Mesendoderm (in vitro differentiated cells): ENCODE measurements at regions not wholly inside any gene's neighbourhood (a gene's known extent, or its start where the extent isn't known, plus 50 kb on each side); places are given as distances from the start of the nearest gene placed in this dataset.

Experiments
- DNase-seq: peaks from one replicate; pipeline ENCODE4 v3.0.0; 2013
- H2AK5ac ChIP-seq: 2 replicates; pipeline ENCODE4 v1.6.1; 2013; ENCODE audit warnings: low read length, inconsistent platforms
- H2BK120ac ChIP-seq: 2 replicates; pipeline ENCODE4 v1.6.1; 2013; ENCODE audit warnings: low read depth, mild to moderate bottlenecking, low read length, moderate library complexity, mixed read lengths
- H2BK15ac ChIP-seq: replicated peaks from 2 replicates; pipeline ENCODE4 v1.6.1; 2013; ENCODE audit warnings: low read depth, mild to moderate bottlenecking, moderate library complexity
- H2BK5ac ChIP-seq: 2 replicates; pipeline ENCODE4 v1.6.1; 2013; ENCODE audit warnings: low read length, inconsistent platforms
- H3K18ac ChIP-seq: 2 replicates; pipeline ENCODE4 v1.6.1; 2013; ENCODE audit warnings: mild to moderate bottlenecking, low read length, mixed read lengths
- H3K23ac ChIP-seq: one replicate; pipeline ENCODE4 v1.6.1; 2013; ENCODE audit warnings: low read length
- H3K27ac ChIP-seq: 2 replicates; pipeline ENCODE4 v1.5.1; 2013; ENCODE audit warnings: low read depth, mild to moderate bottlenecking, inconsistent platforms, low read length, moderate library complexity
- H3K27me3 ChIP-seq: 2 replicates; pipeline ENCODE4 v1.6.1; 2013; ENCODE audit warnings: low read length, control low read depth, mild to moderate bottlenecking, inconsistent platforms; ENCODE audit not compliant: insufficient read depth, poor library complexity
- H3K36me3 ChIP-seq: 2 replicates; pipeline ENCODE4 v1.6.1; 2013; ENCODE audit warnings: low read length, inconsistent platforms; ENCODE audit not compliant: control insufficient read depth, insufficient read depth
- H3K4ac ChIP-seq: one replicate; pipeline ENCODE4 v1.6.1; 2013; ENCODE audit warnings: low read depth, mild to moderate bottlenecking, low read length, moderate library complexity
- H3K4me1 ChIP-seq: 2 replicates; pipeline ENCODE4 v1.6.1; 2013; ENCODE audit warnings: low read depth, low read length, inconsistent platforms; ENCODE audit not compliant: control insufficient read depth
- H3K4me2 ChIP-seq: 2 replicates; pipeline ENCODE4 v1.6.1; 2013; ENCODE audit warnings: low read length
- H3K4me3 ChIP-seq: 2 replicates; pipeline ENCODE4 v1.5.1; 2013; ENCODE audit warnings: mild to moderate bottlenecking, low read length
- H3K56ac ChIP-seq: one replicate; pipeline ENCODE4 v1.6.1; 2013; ENCODE audit warnings: low read length
- H3K79me1 ChIP-seq: 2 replicates; pipeline ENCODE4 v1.6.1; 2013; ENCODE audit warnings: low read length, inconsistent platforms
- H3K79me2 ChIP-seq: 2 replicates; pipeline ENCODE4 v1.6.1; 2013; ENCODE audit warnings: mild to moderate bottlenecking, low read length; ENCODE audit not compliant: control insufficient read depth, insufficient read depth
- H3K9ac ChIP-seq: 2 replicates; pipeline ENCODE4 v1.6.1; 2013; ENCODE audit warnings: low read length, inconsistent platforms
- H4K5ac ChIP-seq: one replicate; pipeline ENCODE4 v1.6.1; 2013; ENCODE audit warnings: low read length
- H4K8ac ChIP-seq: one replicate; pipeline ENCODE4 v1.6.1; 2013; ENCODE audit warnings: low read depth, mild to moderate bottlenecking, control low read depth, low read length, moderate library complexity
- WGBS: extraction: QIAGEN DNeasy Blood & Tissue Kit; methylation state at CpG from one replicate; pipeline ENCODE4 v1.1.7; 2013; ENCODE audit warnings: low lambda C conversion rate, missing lambda C conversion rate; ENCODE audit not compliant: insufficient coverage; ENCODE audit errors: extremely low coverage; 5-methylcytosine and 5-hydroxymethylcytosine counted together

DNA sequence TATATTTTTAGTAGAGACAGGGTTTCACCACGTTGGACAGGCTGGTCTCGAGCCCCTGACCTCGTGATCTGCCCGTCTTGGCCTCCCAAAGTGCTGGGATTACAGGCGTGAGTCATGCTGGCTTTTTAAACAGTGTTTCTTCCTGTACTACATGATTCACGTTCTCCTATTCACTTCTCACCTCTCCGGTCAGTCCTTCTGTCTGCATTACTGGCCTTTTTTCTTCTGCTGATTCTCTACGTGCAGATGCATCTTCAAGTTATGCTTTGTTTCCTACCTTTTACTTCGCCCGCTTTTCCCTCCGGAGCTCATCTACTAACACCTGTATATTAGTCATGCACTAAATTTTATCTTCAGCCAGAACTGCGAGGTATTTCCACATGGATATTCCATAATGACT lies 296.2 kb upstream of the FLRT2 start:
- Histone ChIP-seq H3K56ac (no peak overlapping the region), H3K79me1 (no peaks in the 10 kb centered on the region), H3K27me3 (no peaks in the 10 kb centered on the region), H2BK15ac (no peak overlapping the region), H3K36me3 (no peaks in the 10 kb centered on the region), H2BK120ac (no peak overlapping the region), H2BK5ac (no peak overlapping the region), H3K4ac (no peak overlapping the region), H2AK5ac (no peak overlapping the region), H3K23ac (no peak overlapping the region), H3K4me2 (no peak overlapping the region), H3K18ac (no peak overlapping the region), H3K79me2 (no peaks in the 10 kb centered on the region), H3K4me3 (no peak overlapping the region), H3K27ac (no peak overlapping the region), H4K8ac (no peak overlapping the region), H4K5ac (no peak overlapping the region), H3K9ac (no peak overlapping the region), H3K4me1 (no peaks in the 10 kb centered on the region)
- no CpG with 5 or more reads among the region's 12 CpGs for WGBS
- DNase-seq: no peak

DNA sequence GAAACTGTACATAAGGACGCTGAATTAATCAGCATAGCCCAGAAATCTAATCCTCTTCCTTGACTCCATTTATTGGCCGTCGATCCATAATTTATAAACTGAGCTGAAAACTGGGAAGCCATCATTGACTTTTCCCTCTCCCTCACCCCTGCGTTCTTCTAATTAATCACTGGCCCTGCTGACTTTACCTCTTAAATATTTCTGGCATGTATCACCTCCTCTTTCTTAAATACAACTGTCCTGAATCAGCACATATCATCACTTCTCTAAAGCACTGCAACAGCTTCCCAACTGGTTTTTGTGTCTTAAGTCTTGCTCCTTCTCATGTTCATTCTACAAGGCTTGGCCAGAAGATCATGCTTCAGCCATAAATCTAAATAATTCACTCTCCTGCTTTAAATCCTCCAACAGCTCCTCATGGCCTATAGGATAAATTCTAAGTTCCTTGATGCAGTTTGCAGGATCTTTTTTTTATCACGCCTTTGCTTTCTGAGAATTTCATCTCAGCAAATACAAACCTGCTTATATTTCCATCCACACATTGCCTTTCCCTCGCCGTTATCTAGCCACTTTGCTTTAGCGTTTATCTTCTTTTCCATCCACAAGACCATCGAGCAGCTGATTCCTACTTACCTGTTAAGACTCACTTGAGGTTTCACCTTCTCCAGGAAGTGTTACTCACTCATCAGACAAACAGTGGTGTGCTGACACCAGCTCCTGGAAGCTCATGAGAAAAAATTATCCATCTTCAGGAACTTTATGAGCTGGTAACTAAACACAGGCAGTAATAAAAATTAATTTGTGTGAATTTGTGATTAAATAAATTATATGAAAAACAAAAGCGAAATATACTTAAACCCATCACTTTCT lies 295.6 kb upstream of the FLRT2 start:
- Histone ChIP-seq H3K4ac (no peak overlapping the region), H3K23ac (no peak overlapping the region), H4K8ac (no peak overlapping the region), H3K4me1 (no peaks in the 10 kb centered on the region), H3K36me3 (no peaks in the 10 kb centered on the region), H3K4me2 (no peak overlapping the region), H3K9ac (no peak overlapping the region), H3K79me1 (no peaks in the 10 kb centered on the region), H2BK120ac (no peak overlapping the region), H2BK15ac (no peak overlapping the region), H2BK5ac (no peak overlapping the region), H3K27ac (no peak overlapping the region), H3K4me3 (no peak overlapping the region), H2AK5ac (no peak overlapping the region), H4K5ac (no peak overlapping the region), H3K79me2 (no peaks in the 10 kb centered on the region), H3K27me3 (no peaks in the 10 kb centered on the region), H3K18ac (no peak overlapping the region), H3K56ac (no peak overlapping the region)
- no CpG with 5 or more reads among the region's 10 CpGs for WGBS
- peak; percentile 81 for DNase-seq

- Histone ChIP-seq H2BK15ac (no peak overlapping the region), H4K8ac (no peak overlapping the region), H3K9ac (no peak overlapping the region), H3K79me2 (no peaks in the 10 kb centered on the region), H3K56ac (no peak overlapping the region), H3K4ac (no peak overlapping the region), H2BK5ac (no peak overlapping the region), H3K27ac (no peak overlapping the region), H3K79me1 (no peaks in the 10 kb centered on the region), H3K4me1 (no peaks in the 10 kb centered on the region), H2AK5ac (no peak overlapping the region), H3K4me2 (no peak overlapping the region), H4K5ac (no peak overlapping the region), H3K23ac (no peak overlapping the region), H2BK120ac (no peak overlapping the region), H3K27me3 (no peaks in the 10 kb centered on the region), H3K18ac (no peak overlapping the region), H3K36me3 (no peaks in the 10 kb centered on the region), H3K4me3 (no peak overlapping the region)
- no CpG with 5 or more reads among the region's 3 CpGs for WGBS
- DNase-seq: no peak
Observed at GRCh38 chr14:85235868-85236267, 294.1 kb upstream of the FLRT2 start.

- Histone ChIP-seq H3K27me3 (no peaks in the 10 kb centered on the region), H3K36me3 (no peaks in the 10 kb centered on the region), H3K56ac (no peak overlapping the region), H3K79me1 (no peaks in the 10 kb centered on the region), H2AK5ac (no peak overlapping the region), H4K5ac (no peak overlapping the region), H2BK5ac (no peak overlapping the region), H3K79me2 (no peaks in the 10 kb centered on the region), H3K4me1 (no peaks in the 10 kb centered on the region), H3K4me2 (no peak overlapping the region), H3K18ac (no peak overlapping the region), H3K4ac (no peak overlapping the region), H3K4me3 (no peak overlapping the region), H3K27ac (no peak overlapping the region), H2BK15ac (no peak overlapping the region), H3K23ac (no peak overlapping the region), H3K9ac (no peak overlapping the region), H2BK120ac (no peak overlapping the region), H4K8ac (no peak overlapping the region)
- no peak for DNase-seq
- WGBS: no CpG with 5 or more reads among the region's 1 CpG
Observed at GRCh38 chr14:85236296-85236695, 293.6 kb upstream of the FLRT2 start.

DNA sequence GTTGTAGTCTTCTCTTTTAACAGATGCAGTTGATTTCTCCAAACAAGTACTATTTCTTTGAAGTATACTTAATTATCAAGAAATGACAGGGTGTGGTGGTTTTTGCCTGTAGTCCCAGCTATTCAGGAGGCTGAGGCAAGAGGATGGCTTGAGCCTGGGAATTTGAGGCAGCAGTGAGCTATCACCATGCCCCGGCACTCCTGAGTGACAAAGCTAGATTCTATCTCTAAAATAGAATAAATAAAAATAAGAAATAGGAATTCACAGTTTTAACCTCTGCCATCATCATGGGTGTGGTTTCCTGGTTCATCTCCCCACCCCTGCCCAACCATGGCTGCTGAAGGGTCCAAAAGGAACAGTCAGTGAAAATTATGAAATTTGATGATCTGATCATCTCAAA lies 290.2 kb upstream of the FLRT2 start:
- H3K27ac ChIP-seq: no peak overlapping the region
- no peak overlapping the region for H3K4me2 ChIP-seq
- no peaks in the 10 kb centered on the region for H3K79me1 ChIP-seq
- no peaks in the 10 kb centered on the region for H3K4me1 ChIP-seq
- H4K5ac ChIP-seq: no peak overlapping the region
- no peaks in the 10 kb centered on the region for H3K36me3 ChIP-seq
- H3K79me2 ChIP-seq: no peaks in the 10 kb centered on the region
- no peak overlapping the region for H3K23ac ChIP-seq
- H3K9ac ChIP-seq: no peak overlapping the region
- DNase-seq: no peak
- H3K4ac ChIP-seq: no peak overlapping the region
- no peaks in the 10 kb centered on the region for H3K27me3 ChIP-seq
- no peak overlapping the region for H3K4me3 ChIP-seq
- H4K8ac ChIP-seq: no peak overlapping the region
- no peak overlapping the region for H2BK120ac ChIP-seq
- no CpG with 5 or more reads among the region's 1 CpG for whole genome bisulfite sequencing
- H3K56ac ChIP-seq: no peak overlapping the region
- no peak overlapping the region for H3K18ac ChIP-seq
- H2BK5ac ChIP-seq: no peak overlapping the region
- no peak overlapping the region for H2BK15ac ChIP-seq
- no peak overlapping the region for H2AK5ac ChIP-seq
